Calu3 (cell line): ENCODE measurements at regions not wholly inside any gene's neighbourhood (a gene's known extent, or its start where the extent isn't known, plus 50 kb on each side); places are given as distances from the start of the nearest gene placed in this dataset.

ENCODE experiments used
- BruUV-seq: library from RNA; stranded (reverse); fragments of 400-500 nt; replicated peaks from 2 replicates; lab custom pipeline; 2021; lab: Mats Ljungman, UMichigan
- CTCF ChIA-PET: fragments of 300-600 bp; sonication (Branson Sonifier 250); formaldehyde crosslinking; loops from one replicate; lab custom pipeline; 2022; ENCODE audit warnings: antibody characterized with exemption; lab: Charles Lee
- DNase-seq: peaks from one replicate; pipeline ENCODE4 v3.0.0; 2022
- H3K27ac Mint-ChIP-seq: one replicate; pipeline ENCODE4 v1.8.0; 2022; ENCODE audit warnings: mixed read lengths; ENCODE audit not compliant: unreplicated experiment
- H3K27me3 Mint-ChIP-seq: one replicate; pipeline ENCODE4 v1.8.0; 2022; ENCODE audit warnings: mixed read lengths; ENCODE audit not compliant: unreplicated experiment
- H3K36me3 Mint-ChIP-seq: one replicate; pipeline ENCODE4 v1.8.0; 2022; ENCODE audit warnings: mild to moderate bottlenecking, moderate library complexity, mixed read lengths; ENCODE audit not compliant: insufficient read depth, unreplicated experiment
- H3K4me1 Mint-ChIP-seq: one replicate; pipeline ENCODE4 v1.8.0; 2022; ENCODE audit warnings: mild to moderate bottlenecking, low read depth, mixed read lengths; ENCODE audit not compliant: unreplicated experiment
- H3K4me3 Mint-ChIP-seq: one replicate; pipeline ENCODE4 v1.8.0; 2022; ENCODE audit warnings: mild to moderate bottlenecking, low read depth, moderate library complexity, mixed read lengths; ENCODE audit not compliant: unreplicated experiment
- H3K9me3 Mint-ChIP-seq: one replicate; pipeline ENCODE4 v1.8.0; 2022; ENCODE audit warnings: low read depth, mixed read lengths; ENCODE audit not compliant: unreplicated experiment
- CTCF ChIP-seq: fragments of 200-600 bp; IDR thresholded peaks from one replicate; pipeline ENCODE4 v1.8.0; 2022; ENCODE audit warnings: antibody characterized with exemption; ENCODE audit not compliant: unreplicated experiment
- intact Hi-C: fragments of 100-400 bp; cut with micrococcal nuclease; formaldehyde crosslinking; loops from one replicate; pipeline ENCODE4 v1.10.0; 2022; ENCODE audit not compliant: unreplicated experiment

- Mint-ChIP-seq H3K9me3 (peaks cover 13% of the 10 kb centered on the region), H3K27me3 (no peaks in the 10 kb centered on the region), H3K27ac (no peak overlapping the region), H3K4me3 (no peak overlapping the region), H3K4me1 (no peaks in the 10 kb centered on the region), H3K36me3 (peaks cover 8% of the 10 kb centered on the region)
- intact Hi-C loops: no loop called here
- DNase-seq: no peak
- no peak for TF ChIP-seq CTCF
- CTCF ChIA-PET: no interaction called here
- BruUV-seq: no TSS peak
Observed at GRCh38 chr22:48301908-48302307, 1525.8 kb downstream of the BRD1 start.

- no peaks in the 10 kb centered on the region for H3K27me3 Mint-ChIP-seq
- BruUV-seq: no TSS peak
- H3K36me3 Mint-ChIP-seq: peaks cover 8% of the 10 kb centered on the region
- intact Hi-C loops: no loop called here
- no peak for TF ChIP-seq CTCF
- no peak overlapping the region for H3K4me3 Mint-ChIP-seq
- H3K4me1 Mint-ChIP-seq: no peaks in the 10 kb centered on the region
- peaks cover 13% of the 10 kb centered on the region for H3K9me3 Mint-ChIP-seq
- no peak overlapping the region for H3K27ac Mint-ChIP-seq
- no peak for DNase-seq
- CTCF ChIA-PET: no interaction called here
Observed at GRCh38 chr22:48301421-48301820, 1526.3 kb downstream of the BRD1 start.

- Mint-ChIP-seq H3K36me3 (peaks cover 8% of the 10 kb centered on the region), H3K4me3 (no peak overlapping the region), H3K27ac (no peak overlapping the region), H3K27me3 (no peaks in the 10 kb centered on the region), H3K9me3 (peaks cover 13% of the 10 kb centered on the region), H3K4me1 (no peaks in the 10 kb centered on the region)
- CTCF ChIA-PET: no interaction called here
- BruUV-seq: no TSS peak
- intact Hi-C loops: no loop called here
- no peak for TF ChIP-seq CTCF
- no peak for DNase-seq
Observed at GRCh38 chr22:48300877-48301276, 1526.8 kb downstream of the BRD1 start.

- peaks cover 12% of the 10 kb centered on the region for H3K9me3 Mint-ChIP-seq
- no peak overlapping the region for H3K27ac Mint-ChIP-seq
- no peak for DNase-seq
- H3K36me3 Mint-ChIP-seq: peaks cover 3% of the 10 kb centered on the region
- BruUV-seq: no TSS peak
- H3K4me1 Mint-ChIP-seq: no peaks in the 10 kb centered on the region
- intact Hi-C loops: no loop called here
- CTCF ChIA-PET: no interaction called here
- no peaks in the 10 kb centered on the region for H3K27me3 Mint-ChIP-seq
- no peak overlapping the region for H3K4me3 Mint-ChIP-seq
- TF ChIP-seq CTCF: no peak
Observed at GRCh38 chr22:48299801-48300200, 1527.9 kb downstream of the BRD1 start.
